C4-2B (cell line): ENCODE measurements at regions not wholly inside any gene's neighbourhood (a gene's known extent, or its start where the extent isn't known, plus 50 kb on each side); places are given as distances from the start of the nearest gene placed in this dataset.

Experiments used
- CTCF ChIP-seq: fragments of 450-650 bp; conservative IDR thresholded peaks from 2 replicates; pipeline ENCODE4 v1.5.1; 2017; ENCODE audit warnings: mild to moderate bottlenecking
- ZFX ChIP-seq: fragments of 450-650 bp; IDR thresholded peaks from 2 replicates; pipeline ENCODE4 v1.6.1; 2017

- TF ChIP-seq CTCF (no peak), ZFX (no peak)
These were observed 154.3 kb downstream of the NXPE2 start for GRCh38 chr11:114832532-114833125.
